A204.1 (cell line): ENCODE measurements at regions not wholly inside any gene's neighbourhood (a gene's known extent, or its start where the extent isn't known, plus 50 kb on each side); places are given as distances from the start of the nearest gene placed in this dataset.
"Not testable (repeated sequence)": the region's sequence is repeated elsewhere in the genome, so short reads cannot be mapped to it uniquely, and the experiment has no call there.

Experiments
- FAIRE-seq: peaks from 2 replicates; lab custom pipeline; 2012; peaks lifted over from hg19 to GRCh38; lab: Jason Lieb, UNC

- not testable (repeated sequence) for FAIRE-seq
These were observed 416.9 kb upstream of the ALCAM start for GRCh38 chr3:104949810-104950209.

- FAIRE-seq = no peak
These were observed 415.3 kb upstream of the ALCAM start for GRCh38 chr3:104951426-104951825.

GRCh38 chr3:104952146-104952972 is 414.4 kb upstream of the ALCAM start:
- no peak for FAIRE-seq

GRCh38 chr3:104956620-104957345 is 409.9 kb upstream of the ALCAM start:
- no peak for FAIRE-seq

GRCh38 chr3:104960579-104960978 is 406.1 kb upstream of the ALCAM start:
- no peak for FAIRE-seq

- FAIRE-seq = no peak
These were observed 404.9 kb upstream of the ALCAM start for GRCh38 chr3:104961851-104962250.

- FAIRE-seq = no peak
These were observed 392.4 kb upstream of the ALCAM start for GRCh38 chr3:104974316-104974715.

GRCh38 chr3:104977719-104978118 is 389.0 kb upstream of the ALCAM start:
- FAIRE-seq = no peak

GRCh38 chr3:104982130-104982529 is 384.6 kb upstream of the ALCAM start:
- FAIRE-seq = no peak

- no peak for FAIRE-seq
These were observed 378.9 kb upstream of the ALCAM start for GRCh38 chr3:104987859-104988258.

GRCh38 chr3:104988496-104988895 is 378.2 kb upstream of the ALCAM start:
- no peak for FAIRE-seq

- no peak for FAIRE-seq
These were observed 376.8 kb upstream of the ALCAM start for GRCh38 chr3:104989878-104990277.

- peak; percentile 32 for FAIRE-seq
These were observed 376.0 kb upstream of the ALCAM start for GRCh38 chr3:104990758-104991157.

GRCh38 chr3:104992676-104993075 is 374.0 kb upstream of the ALCAM start:
- FAIRE-seq = no peak

GRCh38 chr3:105006164-105006563 is 360.5 kb upstream of the ALCAM start:
- FAIRE-seq = no peak

- no peak for FAIRE-seq
These were observed 353.1 kb upstream of the ALCAM start for GRCh38 chr3:105013657-105014056.

- FAIRE-seq = no peak
These were observed 352.1 kb upstream of the ALCAM start for GRCh38 chr3:105014631-105015030.

GRCh38 chr3:105022813-105023212 is 343.9 kb upstream of the ALCAM start:
- no peak for FAIRE-seq

GRCh38 chr3:105030211-105030610 is 336.5 kb upstream of the ALCAM start:
- no peak for FAIRE-seq

- no peak for FAIRE-seq
These were observed 334.2 kb upstream of the ALCAM start for GRCh38 chr3:105032541-105032940.

- FAIRE-seq = no peak
These were observed 333.6 kb upstream of the ALCAM start for GRCh38 chr3:105033081-105033480.

- FAIRE-seq = no peak
These were observed 327.7 kb upstream of the ALCAM start for GRCh38 chr3:105039004-105039403.

- FAIRE-seq = no peak
These were observed 326.6 kb upstream of the ALCAM start for GRCh38 chr3:105040026-105040622.
